ENCODE measurements at regions not wholly inside any gene's neighbourhood (a gene's known extent, or its start where the extent isn't known, plus 50 kb on each side); places are given as distances from the start of the nearest gene placed in this dataset.

GRCh38 chr9:36484124-36484523 lies 84.1 kb upstream of the RNF38 start:
- no peak for TF ChIP-seq POLR2AphosphoS5 (IDR thresholded peaks at IDR 0.05)
- no peak for TF ChIP-seq CTCF (IDR thresholded peaks at IDR 0.05; ENCODE audit: poor library complexity, severe bottlenecking)
- no peak for TF ChIP-seq EP300 (conservative IDR thresholded peaks at IDR 0.05; ENCODE audit: poor library complexity, severe bottlenecking)
